Adipocyte (in vitro differentiated cells): ENCODE measurements at regions not wholly inside any gene's neighbourhood (a gene's known extent, or its start where the extent isn't known, plus 50 kb on each side); places are given as distances from the start of the nearest gene placed in this dataset.
"Not testable (repeated sequence)": the region's sequence is repeated elsewhere in the genome, so short reads cannot be mapped to it uniquely, and the experiment has no call there.

Source experiments
- DNase-seq: peaks from one replicate; pipeline ENCODE4 v3.0.0-alpha.2; 2015; ENCODE audit warnings: low read depth
- H3K27me3 ChIP-seq: replicated peaks from 2 replicates; pipeline ENCODE4 v1.7.0; 2013; ENCODE audit warnings: mild to moderate bottlenecking, low read length, moderate library complexity; ENCODE audit not compliant: control insufficient read depth, insufficient read depth
- H3K36me3 ChIP-seq: 2 replicates; pipeline ENCODE4 v1.7.0; 2013; ENCODE audit warnings: low read length, mild to moderate bottlenecking, moderate library complexity; ENCODE audit not compliant: control insufficient read depth, insufficient read depth, severe bottlenecking
- H3K4me1 ChIP-seq: 2 replicates; pipeline ENCODE4 v1.7.0; 2013; ENCODE audit warnings: mild to moderate bottlenecking, low read length, moderate library complexity; ENCODE audit not compliant: control insufficient read depth, insufficient read depth
- H3K4me3 ChIP-seq: 2 replicates; pipeline ENCODE4 v1.7.0; 2013; ENCODE audit warnings: mild to moderate bottlenecking, low read length, moderate library complexity
- H3K9ac ChIP-seq: 2 replicates; pipeline ENCODE4 v1.7.0; 2013; ENCODE audit warnings: mild to moderate bottlenecking, low read length, moderate library complexity
- H3K9me3 ChIP-seq: 2 replicates; pipeline ENCODE4 v1.7.0; 2013; ENCODE audit warnings: mild to moderate bottlenecking, low read length, moderate library complexity; ENCODE audit not compliant: control insufficient read depth

DNA sequence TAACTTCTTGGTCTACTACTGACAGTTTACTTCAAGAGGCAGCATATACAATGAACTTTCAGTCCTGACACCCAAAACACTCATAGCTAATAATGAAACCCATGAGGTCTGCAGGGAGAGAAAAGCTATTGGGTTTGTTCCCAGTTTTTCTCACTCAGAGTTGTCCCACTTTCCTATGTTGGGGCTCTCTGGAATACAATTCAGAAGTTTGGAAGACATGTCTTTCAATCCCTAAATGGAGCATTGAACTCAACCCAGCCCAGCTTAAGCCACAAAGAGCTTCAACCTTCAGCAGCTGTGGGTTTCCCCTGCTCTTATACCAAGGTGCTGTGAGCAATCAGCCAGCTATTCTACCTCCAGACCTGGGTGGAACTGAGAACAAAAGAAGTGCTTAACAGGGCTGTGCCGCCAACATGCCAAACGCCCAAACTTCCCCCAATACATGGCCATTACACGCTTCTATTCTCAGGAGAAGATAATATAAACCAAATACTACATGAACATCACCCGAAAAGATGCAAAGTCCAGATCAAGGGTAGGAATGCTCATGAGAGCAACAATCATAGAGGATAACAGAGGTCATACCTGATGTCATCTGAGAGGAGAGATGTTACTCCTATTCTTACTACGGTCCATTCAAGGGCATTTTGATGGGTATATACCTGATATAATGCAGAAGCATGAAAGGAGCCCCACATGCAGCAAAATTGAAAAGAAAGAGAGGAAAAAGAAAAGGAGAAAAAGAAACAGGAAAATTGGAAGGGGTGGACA, 131.2 kb upstream of the TGFBR2 start:
- Histone ChIP-seq H3K9ac (peak overlapping the region; percentile 26), H3K9me3 (no peaks in the 10 kb centered on the region), H3K27me3 (no peaks in the 10 kb centered on the region), H3K36me3 (no peaks in the 10 kb centered on the region), H3K4me3 (no peak overlapping the region), H3K4me1 (peaks cover 93% of the 10 kb centered on the region)
- no peak for DNase-seq

DNA sequence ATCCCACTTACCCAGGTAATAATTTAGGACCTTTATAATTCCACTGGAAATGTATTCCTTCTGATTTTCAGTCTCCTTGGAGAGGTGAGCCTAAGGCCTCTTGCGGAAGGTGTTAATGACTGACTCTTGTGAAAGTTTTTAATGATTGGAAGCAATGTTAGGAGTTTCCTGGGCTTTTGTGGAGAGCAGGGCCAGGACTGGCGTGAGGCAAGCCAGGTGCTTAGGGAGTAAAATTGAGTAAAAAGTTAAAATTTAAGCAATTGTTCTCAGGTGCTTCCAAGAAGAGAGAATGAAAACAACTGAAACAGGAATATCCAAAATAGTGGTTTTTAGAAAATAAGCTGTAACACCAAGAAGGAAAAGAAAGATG, 130.6 kb upstream of the TGFBR2 start:
- Histone ChIP-seq H3K4me1 (peaks cover 93% of the 10 kb centered on the region), H3K9ac (peak overlapping the region; percentile 26), H3K36me3 (no peaks in the 10 kb centered on the region), H3K4me3 (no peak overlapping the region), H3K27me3 (no peaks in the 10 kb centered on the region), H3K9me3 (no peaks in the 10 kb centered on the region)
- DNase-seq = no peak

GRCh38 chr3:30476368-30477084, 129.9 kb upstream of the TGFBR2 start:
- Histone ChIP-seq H3K4me1 (peaks cover 87% of the 10 kb centered on the region), H3K9me3 (no peaks in the 10 kb centered on the region), H3K36me3 (no peaks in the 10 kb centered on the region), H3K9ac (peak overlapping the region; percentile 20), H3K4me3 (no peak overlapping the region), H3K27me3 (no peaks in the 10 kb centered on the region)
- DNase-seq = peak; percentile 66

- H3K27me3 ChIP-seq = no peaks in the 10 kb centered on the region
- peak overlapping the region; percentile 52 for H3K9ac ChIP-seq
- H3K36me3 ChIP-seq = no peaks in the 10 kb centered on the region
- H3K4me1 ChIP-seq = peaks cover 79% of the 10 kb centered on the region
- H3K4me3 ChIP-seq = no peak overlapping the region
- no peak for DNase-seq
- no peaks in the 10 kb centered on the region for H3K9me3 ChIP-seq
Measured at GRCh38 chr3:30477149-30477921, 129.1 kb upstream of the TGFBR2 start.

DNA sequence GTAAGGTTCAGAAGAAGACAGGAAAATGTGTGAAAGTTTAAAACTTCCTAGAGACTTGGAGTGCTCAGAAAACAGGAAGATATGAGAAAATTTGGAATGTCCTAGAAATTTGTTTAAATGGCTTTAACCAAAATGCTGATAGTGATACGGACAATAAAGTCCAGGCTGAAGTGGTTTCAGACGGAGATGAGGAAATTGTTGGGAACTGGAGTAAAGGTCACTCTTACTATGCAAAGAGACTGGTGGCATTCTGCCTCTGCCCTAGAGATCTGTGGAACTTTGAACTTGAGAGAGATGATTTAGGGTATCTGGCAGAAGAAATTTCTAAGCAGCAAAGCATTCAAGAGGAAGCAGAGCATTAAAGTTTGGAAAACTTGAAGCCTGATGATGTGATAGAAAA, 126.7 kb upstream of the TGFBR2 start:
- not testable (repeated sequence) for H3K9me3 ChIP-seq, H3K4me3 ChIP-seq, H3K27me3 ChIP-seq, H3K36me3 ChIP-seq, DNase-seq
- H3K4me1 ChIP-seq = peaks cover 57% of the 10 kb centered on the region
- H3K9ac ChIP-seq = peak overlapping the region; percentile 46

- not testable (repeated sequence) for DNase-seq
Measured at GRCh38 chr3:30480156-30480555, 126.2 kb upstream of the TGFBR2 start.

GRCh38 chr3:30480587-30480986, 125.8 kb upstream of the TGFBR2 start:
- no peaks in the 10 kb centered on the region for H3K36me3 ChIP-seq
- peaks cover 49% of the 10 kb centered on the region for H3K4me1 ChIP-seq
- no peak for DNase-seq
- H3K9ac ChIP-seq = peak overlapping the region; percentile 46
- H3K4me3 ChIP-seq = no peak overlapping the region
- H3K27me3 ChIP-seq = no peaks in the 10 kb centered on the region
- H3K9me3 ChIP-seq = no peaks in the 10 kb centered on the region

More at GRCh38 chr3:30480156-30480555, 126.2 kb upstream of the TGFBR2 start:
- peak overlapping the region; percentile 46 for H3K9ac ChIP-seq
- not testable (repeated sequence) for H3K4me3 ChIP-seq, H3K9me3 ChIP-seq, H3K27me3 ChIP-seq, H3K36me3 ChIP-seq
- H3K4me1 ChIP-seq = peaks cover 53% of the 10 kb centered on the region

GRCh38 chr3:30481241-30481640, 125.2 kb upstream of the TGFBR2 start:
- peaks cover 46% of the 10 kb centered on the region for H3K4me1 ChIP-seq
- DNase-seq = no peak
- H3K36me3 ChIP-seq = no peaks in the 10 kb centered on the region
- H3K9ac ChIP-seq = no peak overlapping the region
- H3K9me3 ChIP-seq = no peaks in the 10 kb centered on the region
- H3K4me3 ChIP-seq = no peak overlapping the region
- H3K27me3 ChIP-seq = no peaks in the 10 kb centered on the region

DNA sequence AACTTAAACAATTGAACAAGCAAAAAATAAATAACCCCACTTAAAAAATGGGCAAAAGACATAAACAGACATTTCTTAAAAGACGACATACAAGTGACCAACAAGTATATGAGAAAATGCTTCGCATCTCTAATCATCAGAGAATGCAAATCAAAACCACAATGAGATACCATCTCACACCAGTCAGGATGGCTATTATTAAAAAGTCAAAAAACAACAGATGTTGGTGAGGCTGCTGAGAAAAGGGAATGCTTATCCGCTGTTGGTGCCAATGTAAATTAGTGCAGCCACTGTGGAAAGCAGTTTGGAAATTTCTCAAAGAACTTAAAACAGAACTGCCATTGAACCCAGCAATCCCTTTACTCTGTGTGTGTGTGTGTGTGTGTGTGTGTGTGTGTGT, 122.2 kb upstream of the TGFBR2 start:
- peaks cover 23% of the 10 kb centered on the region for H3K4me1 ChIP-seq
- peak; percentile 14 for DNase-seq
- not testable (repeated sequence) for H3K36me3 ChIP-seq, H3K4me3 ChIP-seq, H3K27me3 ChIP-seq, H3K9ac ChIP-seq
- peaks cover 21% of the 10 kb centered on the region for H3K9me3 ChIP-seq

DNA sequence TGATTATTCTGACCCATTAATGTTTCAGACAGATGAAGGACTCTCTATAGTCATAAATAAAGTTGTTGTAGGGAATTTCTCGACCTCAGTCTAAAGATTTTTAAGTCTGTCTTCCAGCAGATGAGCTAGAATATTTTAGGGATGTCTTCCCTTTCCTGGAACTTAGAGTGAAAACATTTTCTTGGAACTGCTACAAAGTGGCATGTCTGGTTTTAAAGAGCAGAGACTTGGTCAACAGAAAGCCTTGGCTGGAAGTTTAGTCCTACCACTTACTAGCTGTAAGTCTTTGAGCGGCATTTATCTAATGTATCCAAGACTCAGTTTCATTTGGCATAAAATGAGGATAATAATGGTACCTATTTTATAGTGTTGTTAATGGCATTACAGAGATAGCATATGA, 120.0 kb upstream of the TGFBR2 start:
- peaks cover 30% of the 10 kb centered on the region for H3K9me3 ChIP-seq
- H3K4me1 ChIP-seq = peaks cover 6% of the 10 kb centered on the region
- no peak for DNase-seq
- no peak overlapping the region for H3K4me3 ChIP-seq
- no peaks in the 10 kb centered on the region for H3K36me3 ChIP-seq
- H3K27me3 ChIP-seq = no peaks in the 10 kb centered on the region
- H3K9ac ChIP-seq = no peak overlapping the region

DNA sequence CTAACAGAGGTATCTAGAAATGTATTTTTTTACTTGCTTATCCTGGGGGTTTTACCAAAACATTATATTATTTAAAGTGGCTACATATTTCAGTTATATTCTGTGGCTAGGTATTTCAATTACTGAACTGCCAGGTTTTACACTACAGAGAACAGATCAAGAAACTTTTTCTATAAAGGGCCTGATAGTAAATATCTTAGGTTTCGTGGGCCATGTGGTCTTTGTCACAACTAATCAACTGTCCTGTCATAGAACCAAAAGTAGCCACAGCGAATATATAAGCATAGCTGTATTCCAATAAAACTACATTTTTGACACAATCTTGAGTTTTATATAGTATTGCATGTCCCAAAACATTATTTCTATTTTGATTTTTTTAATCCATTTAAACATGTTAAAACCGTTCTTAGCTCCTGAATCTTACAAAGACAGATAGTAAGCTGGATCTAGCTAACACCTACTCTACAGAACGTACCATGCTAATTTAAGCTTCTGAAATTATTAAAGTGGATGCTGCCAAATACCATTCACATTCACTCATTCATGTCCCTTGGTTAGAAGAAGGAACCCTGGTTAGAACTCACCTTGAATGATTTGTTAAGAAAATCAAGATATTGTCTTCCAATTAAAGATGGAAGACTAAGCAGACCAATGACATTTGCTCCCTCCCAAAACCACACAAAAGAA, 118.2 kb upstream of the TGFBR2 start:
- Histone ChIP-seq H3K36me3 (no peaks in the 10 kb centered on the region), H3K4me3 (no peak overlapping the region), H3K9me3 (peaks cover 30% of the 10 kb centered on the region), H3K9ac (no peak overlapping the region), H3K27me3 (no peaks in the 10 kb centered on the region), H3K4me1 (peaks cover 20% of the 10 kb centered on the region)
- DNase-seq = no peak
